DND-41 (cell line): ENCODE measurements at regions not wholly inside any gene's neighbourhood (a gene's known extent, or its start where the extent isn't known, plus 50 kb on each side); places are given as distances from the start of the nearest gene placed in this dataset.

Source experiments
- EZH2 ChIP-seq: IDR thresholded peaks from 3 replicates; pipeline ENCODE4 v1.6.1; 2012; ENCODE audit warnings: borderline replicate concordance, low read depth, mild to moderate bottlenecking, moderate library complexity, low read length, inconsistent platforms; ENCODE audit not compliant: severe bottlenecking
- TF ChIP-seq, protein P1 (sequence below): IDR thresholded peaks from 2 replicates; pipeline ENCODE4 v1.5.1; 2012; ENCODE audit warnings: borderline replicate concordance, low read length, moderate library complexity, mild to moderate bottlenecking; ENCODE audit not compliant: poor library complexity, severe bottlenecking; ENCODE audit errors: extremely low read depth

DNA sequence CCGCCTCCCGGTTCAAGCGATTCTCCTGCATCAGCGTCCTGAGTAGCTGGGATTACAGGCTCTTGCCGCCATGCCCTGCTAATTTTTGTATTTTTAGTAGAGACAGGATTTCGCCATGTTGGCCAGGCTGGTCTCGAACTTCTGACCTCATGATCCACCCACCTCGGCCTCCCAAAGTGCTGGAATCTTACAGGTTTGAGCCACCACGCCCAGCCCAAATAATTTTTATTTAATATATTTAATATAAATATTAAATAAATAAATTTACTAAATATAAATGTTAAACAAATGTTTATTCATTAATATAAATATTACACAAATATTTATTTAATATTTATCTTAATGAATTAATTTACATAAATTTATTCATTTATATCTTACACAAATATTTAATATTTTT lies 120.2 kb downstream of the SHOX start:
- TF ChIP-seq, protein P1, sequence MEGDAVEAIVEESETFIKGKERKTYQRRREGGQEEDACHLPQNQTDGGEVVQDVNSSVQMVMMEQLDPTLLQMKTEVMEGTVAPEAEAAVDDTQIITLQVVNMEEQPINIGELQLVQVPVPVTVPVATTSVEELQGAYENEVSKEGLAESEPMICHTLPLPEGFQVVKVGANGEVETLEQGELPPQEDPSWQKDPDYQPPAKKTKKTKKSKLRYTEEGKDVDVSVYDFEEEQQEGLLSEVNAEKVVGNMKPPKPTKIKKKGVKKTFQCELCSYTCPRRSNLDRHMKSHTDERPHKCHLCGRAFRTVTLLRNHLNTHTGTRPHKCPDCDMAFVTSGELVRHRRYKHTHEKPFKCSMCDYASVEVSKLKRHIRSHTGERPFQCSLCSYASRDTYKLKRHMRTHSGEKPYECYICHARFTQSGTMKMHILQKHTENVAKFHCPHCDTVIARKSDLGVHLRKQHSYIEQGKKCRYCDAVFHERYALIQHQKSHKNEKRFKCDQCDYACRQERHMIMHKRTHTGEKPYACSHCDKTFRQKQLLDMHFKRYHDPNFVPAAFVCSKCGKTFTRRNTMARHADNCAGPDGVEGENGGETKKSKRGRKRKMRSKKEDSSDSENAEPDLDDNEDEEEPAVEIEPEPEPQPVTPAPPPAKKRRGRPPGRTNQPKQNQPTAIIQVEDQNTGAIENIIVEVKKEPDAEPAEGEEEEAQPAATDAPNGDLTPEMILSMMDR, result no peak
- no peak for TF ChIP-seq EZH2
